WERI-Rb-1 (cell line): ENCODE measurements at regions not wholly inside any gene's neighbourhood (a gene's known extent, or its start where the extent isn't known, plus 50 kb on each side); places are given as distances from the start of the nearest gene placed in this dataset.

Source experiments
- DNase-seq: peaks from one replicate; pipeline ENCODE4 v3.0.0-alpha.2; 2020
- H3K27ac ChIP-seq: fragments of 250-450 bp; sonication (Bioruptor Pico); 2 replicates; pipeline ENCODE4 v1.5.1; 2020; ENCODE audit warnings: mild to moderate bottlenecking, moderate library complexity
- H3K27me3 ChIP-seq: fragments of 250-450 bp; sonication (Bioruptor Pico); 2 replicates; pipeline ENCODE4 v1.5.1; 2021; ENCODE audit warnings: mild to moderate bottlenecking, low read depth, moderate library complexity; ENCODE audit not compliant: insufficient read depth, severe bottlenecking
- H3K36me3 ChIP-seq: fragments of 250-450 bp; sonication (Bioruptor Pico); 2 replicates; pipeline ENCODE4 v1.5.1; 2020; ENCODE audit warnings: mild to moderate bottlenecking, moderate library complexity
- H3K4me3 ChIP-seq: 2 replicates; pipeline ENCODE4 v1.5.1; 2011; ENCODE audit warnings: low read depth, mild to moderate bottlenecking, control low read depth, low read length
- H3K9me3 ChIP-seq: fragments of 250-450 bp; sonication (Bioruptor Pico); 2 replicates; pipeline ENCODE4 v1.5.1; 2021; ENCODE audit warnings: mild to moderate bottlenecking, moderate library complexity; ENCODE audit not compliant: severe bottlenecking
- TF ChIP-seq, protein P1 (sequence below): IDR thresholded peaks from 2 replicates; pipeline ENCODE4 v1.5.1; 2011; ENCODE audit warnings: low read depth, mild to moderate bottlenecking, control low read depth, inconsistent platforms, low read length

DNA sequence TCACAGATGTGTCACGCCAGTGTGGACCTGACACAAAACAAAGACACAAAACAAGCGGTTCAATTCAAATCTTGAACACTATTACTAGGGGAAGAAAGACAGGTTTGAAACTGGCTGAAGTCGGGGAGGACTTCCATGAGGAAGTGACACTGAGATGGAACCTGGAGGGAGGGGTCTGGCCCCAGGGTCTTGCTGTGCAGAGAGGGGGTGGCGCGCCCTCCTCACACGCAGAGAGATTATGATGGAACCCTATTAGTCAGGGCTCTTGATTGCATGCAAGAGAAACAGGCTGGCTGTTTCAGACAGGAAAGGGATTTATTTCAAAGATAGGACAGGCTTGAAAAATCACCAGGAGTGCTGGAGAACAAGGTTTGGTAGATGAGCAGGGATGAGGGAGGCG is 363.6 kb upstream of the HS6ST1 start:
- Histone ChIP-seq H3K4me3 (no peak overlapping the region), H3K27me3 (no peaks in the 10 kb centered on the region)

DNA sequence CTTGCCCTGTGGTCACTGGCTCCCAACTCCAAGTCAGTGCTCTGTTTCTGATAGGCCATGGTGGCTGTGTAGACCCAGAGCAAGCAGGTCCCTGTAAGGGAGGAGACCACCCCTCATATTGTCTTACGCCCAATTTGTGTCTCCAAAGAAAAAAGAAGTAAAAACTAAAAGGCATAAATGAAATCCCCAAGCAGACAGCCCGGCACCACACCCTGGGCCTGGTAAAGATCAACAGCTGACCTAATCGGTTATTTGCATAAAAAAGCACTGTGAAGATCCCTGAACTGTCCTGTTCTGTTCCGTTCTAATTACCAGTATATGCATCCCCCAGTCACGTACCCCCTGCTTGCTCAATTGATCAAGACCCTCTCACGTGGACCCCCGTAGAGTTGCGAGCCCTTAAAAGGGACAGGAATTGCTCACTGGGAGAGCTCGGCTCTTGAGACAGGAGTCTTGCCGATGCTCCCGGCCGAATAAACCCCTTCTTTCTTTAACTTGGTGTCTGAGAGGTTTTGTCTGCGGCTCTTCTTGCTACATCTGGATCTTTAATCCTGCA is 364.1 kb upstream of the HS6ST1 start:
- Histone ChIP-seq H3K9me3 (no peaks in the 10 kb centered on the region), H3K27me3 (no peaks in the 10 kb centered on the region), H3K36me3 (no peaks in the 10 kb centered on the region), H3K4me3 (no peak overlapping the region), H3K27ac (no peak overlapping the region)
- TF ChIP-seq, protein P1, sequence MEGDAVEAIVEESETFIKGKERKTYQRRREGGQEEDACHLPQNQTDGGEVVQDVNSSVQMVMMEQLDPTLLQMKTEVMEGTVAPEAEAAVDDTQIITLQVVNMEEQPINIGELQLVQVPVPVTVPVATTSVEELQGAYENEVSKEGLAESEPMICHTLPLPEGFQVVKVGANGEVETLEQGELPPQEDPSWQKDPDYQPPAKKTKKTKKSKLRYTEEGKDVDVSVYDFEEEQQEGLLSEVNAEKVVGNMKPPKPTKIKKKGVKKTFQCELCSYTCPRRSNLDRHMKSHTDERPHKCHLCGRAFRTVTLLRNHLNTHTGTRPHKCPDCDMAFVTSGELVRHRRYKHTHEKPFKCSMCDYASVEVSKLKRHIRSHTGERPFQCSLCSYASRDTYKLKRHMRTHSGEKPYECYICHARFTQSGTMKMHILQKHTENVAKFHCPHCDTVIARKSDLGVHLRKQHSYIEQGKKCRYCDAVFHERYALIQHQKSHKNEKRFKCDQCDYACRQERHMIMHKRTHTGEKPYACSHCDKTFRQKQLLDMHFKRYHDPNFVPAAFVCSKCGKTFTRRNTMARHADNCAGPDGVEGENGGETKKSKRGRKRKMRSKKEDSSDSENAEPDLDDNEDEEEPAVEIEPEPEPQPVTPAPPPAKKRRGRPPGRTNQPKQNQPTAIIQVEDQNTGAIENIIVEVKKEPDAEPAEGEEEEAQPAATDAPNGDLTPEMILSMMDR, result no peak
- DNase-seq, result no peak

More for the DNA sequence above, 363.6 kb upstream of the HS6ST1 start:
- no peaks in the 10 kb centered on the region for H3K36me3 ChIP-seq
- DNase-seq, result no peak
- no peaks in the 10 kb centered on the region for H3K9me3 ChIP-seq
- TF ChIP-seq, protein P1, result no peak
- H3K27ac ChIP-seq, result no peak overlapping the region

DNA sequence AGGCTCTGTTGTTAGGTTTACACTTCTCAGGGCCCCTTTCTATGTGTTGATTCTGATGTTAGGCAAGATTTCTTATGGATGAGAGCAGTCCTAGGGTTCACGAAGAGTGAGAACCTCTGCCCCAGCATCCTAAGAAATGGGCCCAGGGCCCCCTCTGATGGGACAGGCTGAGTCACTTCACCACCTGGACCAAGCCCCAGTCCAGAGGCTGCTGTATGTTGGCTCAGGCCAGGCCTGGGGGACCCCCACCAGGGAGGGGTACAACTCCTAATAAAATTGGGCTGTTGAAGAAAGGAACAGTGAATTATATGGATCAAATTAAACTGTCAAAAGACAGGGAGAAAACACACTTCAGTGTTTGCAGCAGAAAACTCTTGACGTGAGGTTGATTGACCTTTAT is 365.9 kb upstream of the HS6ST1 start:
- Histone ChIP-seq H3K9me3 (no peaks in the 10 kb centered on the region), H3K27ac (no peak overlapping the region), H3K36me3 (no peaks in the 10 kb centered on the region), H3K27me3 (no peaks in the 10 kb centered on the region), H3K4me3 (no peak overlapping the region)
- TF ChIP-seq, protein P1, result no peak
- DNase-seq, result no peak

DNA sequence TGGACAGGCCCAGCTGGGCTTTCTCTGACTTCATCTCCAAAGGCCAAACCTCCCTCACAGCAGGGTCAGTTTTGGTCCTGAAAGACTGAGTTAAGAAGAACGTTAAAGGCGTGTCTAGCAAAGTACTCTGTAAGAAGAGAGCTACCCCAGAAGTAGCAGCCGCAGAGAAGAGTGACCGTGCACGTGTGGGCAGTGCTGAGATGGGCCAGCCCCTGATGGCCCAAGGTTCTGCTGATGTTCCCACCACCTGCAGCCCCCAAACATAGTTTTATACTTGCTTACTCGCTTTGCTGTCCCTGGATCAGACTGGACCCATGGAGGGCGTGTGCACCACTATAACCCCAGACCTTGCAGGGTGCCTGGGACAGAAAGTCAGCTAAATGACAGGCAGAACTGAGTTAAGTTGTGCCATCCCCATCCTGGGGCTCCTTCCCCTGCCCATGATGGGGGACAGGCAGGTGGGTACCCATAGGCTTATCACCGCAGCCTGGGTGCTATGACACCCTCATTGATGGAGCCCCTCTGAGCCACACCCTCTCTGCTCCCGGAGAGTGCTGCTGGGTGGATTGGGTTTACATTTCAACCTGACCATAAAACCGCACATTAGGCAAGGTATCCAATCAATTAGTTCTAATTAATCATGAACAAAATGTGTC is 367.3 kb upstream of the HS6ST1 start:
- Histone ChIP-seq H3K36me3 (no peaks in the 10 kb centered on the region), H3K27me3 (no peaks in the 10 kb centered on the region), H3K27ac (no peak overlapping the region), H3K9me3 (no peaks in the 10 kb centered on the region), H3K4me3 (no peak overlapping the region)
- TF ChIP-seq, protein P1, result no peak
- DNase-seq, result no peak

DNA sequence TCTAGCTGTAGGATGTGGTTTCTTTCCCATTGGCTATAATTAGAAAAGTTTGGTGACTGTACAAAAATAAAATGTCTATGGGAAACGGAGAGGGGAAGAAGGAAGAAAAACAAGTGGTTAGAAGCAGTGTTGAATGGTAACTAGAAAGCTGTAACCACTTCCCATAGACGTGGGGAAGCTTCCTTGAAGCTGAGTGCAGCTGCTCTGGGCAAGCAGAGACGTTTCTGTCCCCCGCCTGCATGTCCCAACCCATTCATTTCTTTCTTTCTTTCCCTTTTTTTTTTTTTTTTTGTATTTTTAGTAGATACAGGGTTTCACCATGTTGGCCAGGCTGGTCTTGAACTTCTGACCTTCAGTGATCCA is 367.8 kb upstream of the HS6ST1 start:
- H3K36me3 ChIP-seq, result no peaks in the 10 kb centered on the region
- no peak overlapping the region for H3K4me3 ChIP-seq
- H3K27ac ChIP-seq, result no peak overlapping the region
- no peaks in the 10 kb centered on the region for H3K9me3 ChIP-seq
- no peaks in the 10 kb centered on the region for H3K27me3 ChIP-seq
- TF ChIP-seq, protein P1, result no peak
- no peak for DNase-seq
